ENCODE measurements at regions not wholly inside any gene's neighbourhood (a gene's known extent, or its start where the extent isn't known, plus 50 kb on each side); places are given as distances from the start of the nearest gene placed in this dataset.

GRCh38 chr21:22609802-22610201, 1611.6 kb downstream of the NCAM2 start:
- DNase-seq, result no peak

GRCh38 chr21:22627911-22628310, 1629.7 kb downstream of the NCAM2 start:
- no peak for DNase-seq

- no peak for DNase-seq
These were observed 1632.8 kb downstream of the NCAM2 start for GRCh38 chr21:22630953-22631465.

- DNase-seq, result no peak
These were observed 1634.0 kb downstream of the NCAM2 start for GRCh38 chr21:22632176-22632575.

- DNase-seq, result no peak
These were observed 1651.0 kb downstream of the NCAM2 start for GRCh38 chr21:22649246-22649645.

- no peak for DNase-seq
These were observed 1652.0 kb downstream of the NCAM2 start for GRCh38 chr21:22650226-22650625.

GRCh38 chr21:22657781-22658180, 1659.6 kb downstream of the NCAM2 start:
- DNase-seq, result no peak

GRCh38 chr21:22670148-22670547, 1671.9 kb downstream of the NCAM2 start:
- no peak for DNase-seq

GRCh38 chr21:22679207-22679606, 1681.0 kb downstream of the NCAM2 start:
- DNase-seq, result no peak

- no peak for DNase-seq
These were observed 1693.4 kb downstream of the NCAM2 start for GRCh38 chr21:22691658-22692057.

- no peak for DNase-seq
These were observed 1705.3 kb downstream of the NCAM2 start for GRCh38 chr21:22703521-22703920.

GRCh38 chr21:22710721-22711120, 1712.5 kb downstream of the NCAM2 start:
- DNase-seq, result no peak

GRCh38 chr21:22711636-22712035, 1713.4 kb downstream of the NCAM2 start:
- DNase-seq, result no peak

GRCh38 chr21:22725436-22725835, 1727.2 kb downstream of the NCAM2 start:
- no peak for DNase-seq

GRCh38 chr21:22728091-22728490, 1729.9 kb downstream of the NCAM2 start:
- no peak for DNase-seq

- DNase-seq, result no peak
These were observed 1744.9 kb downstream of the NCAM2 start for GRCh38 chr21:22743085-22743484.

GRCh38 chr21:22754746-22755145, 1756.5 kb downstream of the NCAM2 start:
- no peak for DNase-seq

- no peak for DNase-seq
These were observed 1760.3 kb downstream of the NCAM2 start for GRCh38 chr21:22758478-22758877.

- DNase-seq, result no peak
These were observed 1764.3 kb downstream of the NCAM2 start for GRCh38 chr21:22762463-22762862.

GRCh38 chr21:22763442-22763841, 1765.2 kb downstream of the NCAM2 start:
- no peak for DNase-seq

- DNase-seq, result no peak
These were observed 1766.0 kb downstream of the NCAM2 start for GRCh38 chr21:22764222-22764621.

- no peak for DNase-seq
These were observed 1793.2 kb downstream of the NCAM2 start for GRCh38 chr21:22791376-22791775.

GRCh38 chr21:22791986-22792560, 1793.9 kb downstream of the NCAM2 start:
- peak; percentile 34 for DNase-seq

- DNase-seq, result no peak
These were observed 1796.9 kb downstream of the NCAM2 start for GRCh38 chr21:22795091-22795490.

- DNase-seq, result no peak
These were observed 1797.4 kb downstream of the NCAM2 start for GRCh38 chr21:22795644-22796043.

All from CD4-positive, alpha-beta T cell treated with Interleukin-10 for 1 hour (primary cell).